ENCODE measurements at regions not wholly inside any gene's neighbourhood (a gene's known extent, or its start where the extent isn't known, plus 50 kb on each side); places are given as distances from the start of the nearest gene placed in this dataset.

DNA sequence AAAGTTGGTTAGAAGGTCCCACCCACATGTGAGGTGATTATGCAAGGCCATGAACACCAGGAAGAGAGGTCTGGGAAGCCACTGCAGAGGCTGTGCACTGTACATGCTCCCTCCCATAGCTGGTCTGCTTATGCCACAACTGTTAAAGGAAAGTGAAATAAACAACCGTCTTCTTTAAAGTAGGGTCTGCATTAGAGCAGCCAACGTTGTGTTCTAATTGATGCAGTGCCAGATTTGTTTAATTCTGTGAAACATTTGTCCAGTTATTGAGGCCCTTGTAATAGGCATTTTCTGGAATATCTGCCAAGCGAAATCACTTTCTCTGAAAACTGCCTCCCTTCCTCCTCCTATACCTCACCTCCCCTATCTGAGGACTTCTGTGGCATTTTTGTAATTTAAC, 224.0 kb upstream of the LNX1 start:
- no peak for DNase-seq (ENCODE audit: low read depth in 2 of 2)

DNA sequence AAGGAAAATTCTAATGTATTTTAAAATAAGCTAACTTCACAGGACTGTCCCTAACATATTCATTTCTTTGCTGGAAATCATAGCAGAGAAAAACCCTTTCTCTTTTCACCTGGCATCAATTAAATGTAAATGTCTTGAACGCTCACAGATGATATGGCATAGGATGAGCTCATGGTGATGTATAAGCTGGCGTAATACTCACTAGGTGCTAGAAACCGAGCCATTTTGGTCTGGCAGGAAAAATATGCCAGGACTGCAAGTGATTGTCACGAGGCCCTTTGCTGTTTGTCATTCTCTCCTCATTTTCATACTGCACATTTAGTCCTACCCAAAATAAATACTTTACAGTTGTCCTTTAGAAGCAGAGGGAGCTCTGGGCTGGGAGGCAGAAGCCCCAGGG, 222.7 kb upstream of the LNX1 start:
- DNase-seq (ENCODE audit: low read depth in 2 of 2) = no peak

DNA sequence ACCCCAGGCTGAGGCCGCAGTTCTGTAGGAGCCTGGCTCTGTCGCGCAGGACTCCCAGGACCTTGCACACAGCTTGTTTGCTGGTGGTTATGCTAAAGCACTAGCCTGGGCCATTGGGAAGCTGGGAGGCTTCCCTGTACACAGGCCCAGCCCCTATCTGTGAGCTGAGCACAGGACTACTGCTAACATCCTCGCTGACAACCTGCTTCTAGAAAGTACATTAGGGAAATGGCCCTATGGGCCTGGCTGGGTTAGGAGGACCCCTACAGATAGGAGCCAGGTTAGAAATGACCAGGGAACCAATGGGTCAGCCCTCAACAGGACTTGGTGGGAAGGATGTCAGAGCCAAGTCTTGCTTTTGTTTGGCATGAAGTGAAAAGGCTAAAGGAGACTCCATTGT, 219.4 kb upstream of the LNX1 start:
- DNase-seq (ENCODE audit: low read depth in 2 of 2) = no peak

DNA sequence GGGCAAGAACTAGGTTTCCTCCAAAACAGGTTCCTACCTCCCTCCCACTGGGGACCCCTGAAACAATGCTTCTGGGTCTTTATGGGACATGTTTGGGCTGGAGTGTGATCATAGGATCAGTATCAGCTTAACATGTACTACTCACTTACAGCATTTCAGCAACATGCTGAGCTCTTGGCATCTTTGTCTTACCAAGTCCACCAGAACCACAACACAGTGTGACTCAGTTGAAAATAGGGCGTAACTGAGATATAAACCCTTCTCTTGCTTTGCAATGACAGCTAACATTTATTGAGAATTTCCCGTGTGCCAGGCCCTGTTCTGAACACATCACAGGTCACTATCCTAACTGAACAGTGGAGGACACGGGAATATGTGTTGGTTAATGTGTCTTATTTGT, 218.5 kb upstream of the LNX1 start:
- DNase-seq (ENCODE audit: low read depth in 2 of 2) = no peak

DNA sequence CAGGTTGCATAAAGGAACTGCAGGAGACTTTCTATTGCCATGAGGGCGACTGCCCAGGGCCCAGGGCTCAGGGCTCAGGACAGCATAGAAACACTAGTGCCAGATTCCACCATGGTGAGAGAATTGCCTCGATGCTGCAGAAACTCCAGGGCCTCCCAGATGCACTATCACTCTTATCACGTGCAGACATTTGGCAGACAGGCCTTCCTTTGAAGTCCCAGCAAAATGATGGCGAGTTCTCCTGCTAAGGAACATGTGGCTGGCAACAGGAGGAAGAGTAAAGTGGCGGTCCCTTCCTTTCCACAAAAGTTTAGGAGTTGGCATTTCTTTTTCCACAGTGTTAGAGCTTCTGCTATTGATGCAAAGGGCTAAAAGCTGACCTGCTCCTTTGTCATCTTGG, 214.0 kb upstream of the LNX1 start:
- no peak for DNase-seq (ENCODE audit: low read depth in 2 of 2)

DNA sequence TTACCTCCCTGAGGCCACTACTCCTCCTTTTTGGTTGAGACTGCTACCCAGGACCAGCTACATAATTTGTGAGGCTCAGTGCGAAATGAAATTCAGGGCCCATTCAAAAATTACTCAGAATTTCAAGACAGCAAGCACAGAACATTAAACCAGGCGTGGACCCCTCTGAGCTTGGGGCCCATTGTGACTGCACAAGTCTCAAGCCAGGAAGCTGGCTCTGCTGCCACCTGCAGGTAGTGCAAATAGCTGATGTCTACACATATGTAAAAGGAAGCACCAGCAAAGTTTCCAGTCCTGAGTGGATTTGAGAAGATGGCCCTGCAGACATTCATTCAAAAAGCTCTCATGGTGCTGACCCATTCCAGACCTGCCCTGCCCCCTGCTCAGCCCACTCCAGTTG, 213.4 kb upstream of the LNX1 start:
- DNase-seq (ENCODE audit: low read depth in 2 of 2) = no peak

DNA sequence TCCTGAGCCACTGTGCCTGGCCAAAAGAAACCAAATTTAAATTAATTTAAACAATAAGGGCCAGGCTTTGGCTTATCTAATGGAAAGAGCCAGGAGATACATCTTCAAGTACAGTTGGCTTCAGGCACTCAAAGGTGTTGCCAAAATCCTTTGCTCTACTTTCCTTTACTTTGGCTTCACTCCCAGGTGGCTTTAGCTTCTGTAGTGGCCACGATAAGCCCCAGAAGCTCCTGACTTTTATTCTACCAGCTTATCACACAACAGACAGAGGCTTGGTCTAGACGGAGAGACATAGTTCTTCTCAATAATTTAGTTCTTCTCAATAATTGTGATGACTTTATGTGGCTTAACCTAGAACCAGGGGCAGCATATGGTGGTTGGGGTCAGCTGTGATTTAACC, 211.2 kb upstream of the LNX1 start:
- DNase-seq (ENCODE audit: low read depth in 2 of 2) = no peak

DNA sequence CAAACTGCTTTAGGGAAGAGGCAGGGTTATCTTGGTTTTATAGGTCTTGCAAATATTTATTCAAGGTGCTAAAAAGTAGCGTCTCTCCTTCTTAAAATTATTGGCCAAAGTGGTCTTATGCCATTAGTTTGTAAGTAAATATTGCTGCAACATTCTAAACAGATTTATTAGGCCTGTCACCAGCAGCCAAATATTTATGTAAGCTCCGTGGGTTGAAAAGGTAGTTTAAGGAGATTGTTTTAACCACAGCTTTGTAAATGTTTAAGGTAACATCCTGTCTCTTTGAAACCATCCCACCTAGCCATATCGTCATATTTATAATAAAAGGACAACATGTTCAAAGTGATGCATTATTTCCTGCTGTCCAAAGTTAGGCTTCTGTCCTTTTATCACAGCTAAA, 210.1 kb upstream of the LNX1 start:
- DNase-seq (ENCODE audit: low read depth in 2 of 2) = no peak

DNA sequence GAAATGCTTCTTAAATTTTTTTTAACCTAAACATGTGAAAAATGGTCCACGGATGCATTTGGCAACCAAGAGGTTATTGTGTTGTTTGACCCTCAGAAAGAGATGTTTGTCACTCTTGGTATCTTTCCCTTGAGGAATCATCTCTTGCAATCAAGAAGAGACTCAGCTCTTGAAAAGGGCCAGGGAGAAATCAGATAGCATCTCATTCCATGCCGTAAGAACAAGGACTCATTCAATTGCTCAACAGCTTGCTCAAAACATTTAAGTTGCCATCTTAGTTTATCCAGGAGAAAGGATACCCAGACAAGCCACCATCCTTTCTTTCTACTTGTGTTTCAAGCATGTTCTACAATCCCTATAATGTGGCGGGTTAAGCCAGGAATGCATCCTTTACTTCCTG, 209.5 kb upstream of the LNX1 start:
- DNase-seq (ENCODE audit: low read depth in 2 of 2) = no peak

DNA sequence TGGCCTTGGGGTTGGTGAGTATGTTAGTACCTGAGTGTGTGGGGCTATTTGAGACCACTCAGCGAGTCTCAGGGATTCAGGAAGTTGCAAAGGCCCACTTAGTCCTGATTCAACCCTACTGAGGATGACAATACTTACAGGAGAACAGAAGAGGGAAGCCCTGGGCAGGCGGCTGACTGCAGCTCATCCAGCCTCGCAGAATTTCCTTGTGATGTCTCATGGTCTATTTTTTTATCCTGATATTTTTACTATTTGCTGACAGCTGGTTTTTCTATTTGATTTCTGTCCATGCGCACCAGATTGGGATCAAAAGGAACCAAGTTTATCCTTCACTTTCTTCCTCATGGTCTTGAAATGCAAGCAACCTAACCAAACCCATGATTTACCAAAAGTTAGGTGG, 201.8 kb upstream of the LNX1 start:
- DNase-seq (ENCODE audit: low read depth in 2 of 2) = no peak

DNA sequence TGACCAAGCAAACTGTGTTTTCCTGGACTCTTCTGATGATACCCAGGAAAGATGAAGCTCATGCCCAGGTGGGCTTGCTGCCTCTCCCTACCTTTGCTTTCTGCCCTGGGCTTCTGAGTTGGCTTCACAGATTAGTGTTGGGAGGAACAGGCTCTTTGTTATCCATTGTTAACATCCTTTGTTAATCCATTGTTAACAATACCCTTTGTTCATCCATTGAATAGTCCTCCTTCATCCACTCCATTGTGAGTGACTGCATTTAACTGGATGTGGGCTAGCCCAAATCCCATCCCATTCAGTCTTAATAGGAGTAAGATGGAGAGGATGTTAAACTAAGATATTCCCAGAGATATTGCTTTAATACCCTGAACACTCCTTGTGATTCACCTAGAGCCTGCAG, 199.0 kb upstream of the LNX1 start:
- no peak for DNase-seq (ENCODE audit: low read depth in 2 of 2)

DNA sequence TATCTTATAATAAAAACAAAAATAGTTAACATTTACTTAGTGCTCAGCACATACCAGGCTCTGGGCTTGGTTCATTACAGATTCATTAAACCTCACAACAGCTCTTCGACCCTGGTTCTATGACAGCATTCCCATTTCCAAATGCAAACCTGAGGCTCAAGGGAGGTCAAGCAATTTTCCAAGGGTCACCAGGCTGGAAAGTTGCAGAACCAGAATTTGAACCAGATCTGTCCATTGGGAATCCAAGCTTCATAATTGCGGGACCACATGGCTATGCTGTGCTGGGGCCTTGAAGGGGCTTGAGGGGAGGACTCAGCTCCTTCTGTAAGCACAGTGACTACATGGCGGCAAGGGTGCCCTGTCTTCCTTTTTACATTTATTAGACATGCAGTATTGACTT, 197.3 kb upstream of the LNX1 start:
- no peak for DNase-seq (ENCODE audit: low read depth in 2 of 2)

DNA sequence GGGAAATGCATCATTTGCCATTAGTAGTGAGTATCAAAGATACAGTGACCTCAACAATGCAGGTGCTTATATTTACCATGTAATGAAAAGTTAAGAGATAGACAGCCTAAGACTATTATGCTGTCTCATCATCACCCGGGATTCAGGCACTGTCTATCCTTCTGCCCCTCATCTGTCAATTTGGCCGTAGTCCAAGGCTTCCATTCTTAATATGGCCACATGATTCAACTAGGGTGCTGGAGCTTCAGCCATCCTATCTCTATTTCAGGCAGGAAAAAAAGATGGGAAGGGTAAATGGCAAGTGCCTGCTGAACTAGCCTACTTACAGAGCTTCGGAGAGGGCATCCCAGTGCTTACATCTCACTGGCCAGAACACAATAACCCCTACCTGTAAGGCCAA, 196.7 kb upstream of the LNX1 start:
- no peak for DNase-seq (ENCODE audit: low read depth in 2 of 2)

DNA sequence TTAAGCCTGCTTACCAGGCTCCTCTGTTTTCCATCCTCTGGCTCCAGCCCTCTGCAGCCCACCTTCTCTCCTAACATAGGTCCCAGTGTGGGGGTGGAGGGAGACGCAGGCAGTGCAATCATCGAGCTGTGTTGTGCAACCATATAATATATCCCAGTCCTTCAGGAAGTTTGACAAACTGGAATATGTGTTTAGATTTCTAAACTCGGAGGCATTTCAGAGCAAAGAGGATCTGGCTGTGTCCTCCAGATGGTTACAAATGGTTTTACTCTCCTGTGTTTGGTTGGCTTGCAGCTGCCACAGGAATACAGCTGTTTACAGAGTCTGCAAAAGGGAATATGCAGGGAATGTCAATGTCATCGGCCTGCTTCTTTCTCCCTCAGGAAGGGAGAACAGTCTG, 195.3 kb upstream of the LNX1 start:
- DNase-seq (ENCODE audit: low read depth in 2 of 2) = no peak

DNA sequence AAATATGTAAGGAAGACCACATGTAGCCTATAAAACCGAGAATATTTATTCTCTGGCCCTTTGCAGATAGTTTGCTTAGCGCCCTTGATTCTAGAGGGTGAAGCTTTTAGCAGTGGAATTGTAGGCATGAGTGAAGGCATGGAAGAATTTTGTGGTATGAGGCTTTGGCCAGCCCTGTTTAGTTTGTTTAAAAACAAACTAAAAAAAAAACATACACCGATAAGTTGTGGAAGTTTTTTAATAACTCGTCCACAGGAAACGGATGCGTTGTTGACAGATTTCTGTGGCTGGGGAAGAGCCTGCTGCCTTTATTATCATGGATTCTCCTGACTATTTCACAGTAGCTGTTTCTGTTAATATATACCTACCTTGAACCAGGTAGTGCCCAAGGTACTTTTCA, 194.7 kb upstream of the LNX1 start:
- DNase-seq (ENCODE audit: low read depth in 2 of 2) = no peak

DNA sequence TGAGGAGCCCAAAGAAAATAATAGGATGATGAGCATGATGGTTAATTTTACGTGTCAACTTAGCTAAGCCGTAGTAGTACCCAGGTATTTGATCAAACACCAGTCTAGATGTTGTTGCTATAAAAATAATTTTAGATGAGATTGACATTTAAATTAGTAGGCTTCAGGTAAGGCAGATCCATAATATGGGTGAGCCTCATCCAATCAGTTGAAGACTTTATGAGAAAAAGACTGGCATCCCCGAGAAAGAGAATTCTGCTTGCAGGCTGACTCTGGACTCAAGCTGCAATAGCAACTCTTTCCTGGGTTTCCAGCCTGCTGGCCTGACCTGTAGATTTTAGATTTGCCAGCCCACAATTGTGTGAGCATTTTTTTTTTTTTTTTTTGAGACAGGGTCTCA, 192.8 kb upstream of the LNX1 start:
- DNase-seq (ENCODE audit: low read depth in 2 of 2) = no peak

DNA sequence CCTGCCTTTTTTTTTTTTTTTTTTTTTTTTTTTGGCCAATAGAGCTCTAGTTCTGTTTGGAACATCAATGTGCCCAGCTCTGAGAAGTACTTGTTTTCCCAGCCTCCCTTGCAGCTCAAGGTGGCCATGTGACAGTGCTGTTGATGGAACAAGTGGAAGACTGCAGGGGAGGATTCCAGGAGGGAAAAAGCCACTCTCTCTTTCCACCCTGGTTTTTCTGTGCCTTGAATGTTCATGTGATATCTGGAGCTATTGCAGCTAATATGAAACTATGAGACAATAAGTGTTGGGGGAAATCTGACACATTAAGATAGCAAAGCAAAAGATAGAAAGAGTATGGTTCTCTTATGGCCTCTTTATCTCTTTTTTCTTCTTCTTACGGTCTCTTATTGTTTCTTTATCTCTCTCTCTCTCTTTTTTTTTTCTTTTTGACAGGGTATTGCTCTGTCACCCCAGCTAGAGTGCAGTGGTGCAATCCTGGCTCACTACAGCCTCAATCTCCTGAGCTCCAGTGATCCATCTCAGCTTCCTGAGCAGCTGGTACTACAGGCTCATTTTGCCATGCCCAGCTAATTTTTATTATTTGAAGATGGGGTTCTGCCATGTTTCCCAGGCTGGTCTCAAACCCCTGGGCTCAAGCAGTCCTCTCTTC, 192.0 kb upstream of the LNX1 start:
- DNase-seq (ENCODE audit: low read depth in 2 of 2) = no peak

DNA sequence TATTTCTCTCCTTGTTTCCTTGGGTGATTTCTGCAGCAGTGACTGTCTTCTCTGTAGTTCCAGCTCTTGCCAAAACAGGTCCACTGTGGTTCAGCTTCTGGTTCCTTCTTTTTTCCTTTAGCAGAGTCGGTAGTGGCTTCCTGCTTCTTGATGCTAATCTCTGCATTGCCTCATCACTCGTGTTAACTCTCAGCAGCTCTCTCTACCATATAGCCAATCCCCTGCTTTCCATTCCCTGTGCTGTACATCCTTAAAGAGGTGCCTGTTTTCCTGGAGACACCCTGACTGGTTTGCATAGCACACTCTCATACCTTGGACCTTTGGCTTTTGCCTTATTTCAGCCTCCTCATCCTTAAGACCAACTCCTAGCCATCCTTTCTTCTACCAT, 191.2 kb upstream of the LNX1 start:
- DNase-seq (ENCODE audit: low read depth in 2 of 2) = no peak

DNA sequence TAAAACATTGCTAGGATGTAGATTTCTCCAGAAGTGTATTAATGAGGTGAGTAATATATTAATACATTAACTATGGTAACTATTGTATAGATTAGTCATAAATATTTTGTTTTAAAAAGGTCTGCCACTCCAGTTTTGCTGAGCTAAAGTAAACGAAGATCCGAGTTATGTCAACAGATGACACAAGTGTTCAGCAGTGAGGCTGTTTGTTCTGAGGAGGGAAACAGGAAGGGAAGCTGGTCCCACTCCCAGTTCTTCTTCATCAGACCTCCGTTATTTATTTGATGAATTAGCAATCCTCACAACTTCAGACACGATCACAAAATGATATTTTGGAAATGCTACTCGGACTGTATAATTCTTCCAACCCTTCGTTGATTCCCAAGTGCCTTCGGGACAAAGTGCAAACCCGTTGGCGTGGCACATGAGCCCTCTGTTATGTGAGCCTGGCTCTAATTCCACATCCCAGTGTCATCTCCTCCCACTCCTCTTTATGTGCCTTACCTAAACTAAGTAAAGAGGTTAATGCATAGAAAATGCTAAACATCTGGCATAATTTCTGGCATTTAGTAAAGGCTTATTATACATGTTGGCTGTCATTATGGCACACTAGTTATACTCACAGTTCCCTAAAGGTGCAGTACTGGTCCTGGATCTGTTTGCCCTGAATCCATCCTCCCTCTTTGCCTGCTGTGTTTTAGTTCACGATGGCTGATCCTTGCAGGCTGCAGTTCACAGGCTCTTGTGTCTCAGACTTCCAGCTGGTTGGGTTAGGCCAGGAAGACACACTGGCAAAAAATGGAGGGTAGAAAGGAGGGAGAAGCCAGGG, 190.6 kb upstream of the LNX1 start:
- DNase-seq (ENCODE audit: low read depth in 2 of 2) = no peak

DNA sequence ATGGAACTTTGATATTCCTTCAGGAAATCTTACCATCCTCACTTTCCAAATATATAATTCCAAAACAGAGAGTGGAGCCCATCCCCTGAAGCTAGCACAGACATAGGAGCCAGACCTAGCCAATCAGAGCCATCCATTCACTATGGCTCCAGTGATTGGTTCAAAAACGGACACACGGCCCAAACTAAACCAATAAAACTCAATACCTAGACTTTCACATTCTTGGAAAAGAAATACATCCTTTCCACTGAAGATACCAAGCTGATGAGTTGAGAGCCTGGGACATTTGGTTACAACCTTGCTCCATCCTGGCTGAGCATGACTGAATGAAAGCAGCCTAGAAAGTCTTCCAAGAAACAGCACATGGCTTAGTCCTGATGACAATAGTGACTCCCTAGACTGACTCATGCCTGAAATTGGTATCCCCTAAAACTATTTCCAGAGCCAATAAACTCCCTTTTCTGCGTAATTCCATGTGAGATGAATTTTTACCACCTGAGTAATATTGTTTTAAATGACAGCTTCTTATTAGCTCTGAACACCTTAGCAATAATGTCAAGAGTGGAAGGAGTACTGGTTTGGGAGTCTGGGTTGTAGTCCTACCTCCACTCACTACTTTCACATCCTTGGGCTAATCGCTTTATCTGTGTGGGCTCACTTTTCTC, 189.6 kb upstream of the LNX1 start:
- DNase-seq (ENCODE audit: low read depth in 2 of 2) = no peak

DNA sequence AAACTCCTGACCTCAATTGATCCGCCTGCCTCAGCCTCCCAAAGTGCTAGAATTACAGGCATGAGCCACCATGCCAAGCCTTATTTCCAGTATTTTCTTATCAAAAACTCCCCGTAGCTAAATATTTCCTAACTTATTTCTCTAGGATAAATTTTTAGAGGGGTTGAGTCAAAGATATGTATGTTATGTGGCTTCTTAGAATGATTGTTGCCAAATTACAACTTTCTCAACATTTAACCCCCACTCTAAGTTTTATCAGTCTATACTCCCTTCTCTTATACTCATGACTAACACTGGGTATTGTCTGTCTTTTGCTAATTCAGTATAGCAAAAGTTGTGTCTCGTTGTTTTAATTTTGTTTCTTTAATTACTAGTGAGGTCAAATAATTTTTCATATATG, 187.7 kb upstream of the LNX1 start:
- DNase-seq (ENCODE audit: low read depth in 2 of 2) = no peak

DNA sequence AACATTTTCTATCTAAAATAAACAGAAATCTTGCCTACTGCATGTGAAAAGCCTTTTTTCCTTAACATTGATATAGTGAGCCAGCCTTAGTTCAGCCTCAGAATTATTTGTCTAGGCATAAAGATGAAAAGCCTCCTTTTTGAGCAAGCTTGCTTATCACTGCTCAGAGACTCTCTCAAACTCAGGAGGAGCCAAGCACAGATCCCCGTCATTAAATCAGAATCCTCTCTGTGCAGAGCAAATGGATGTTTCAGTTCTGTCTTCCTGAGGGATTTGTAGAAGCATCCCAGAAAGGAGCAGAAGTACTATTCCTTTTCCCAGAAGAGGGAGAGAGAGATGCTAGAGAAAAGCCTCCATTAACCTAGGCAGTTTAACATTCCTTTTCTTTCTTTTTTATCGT, 186.9 kb upstream of the LNX1 start:
- no peak for DNase-seq (ENCODE audit: low read depth in 2 of 2)

DNA sequence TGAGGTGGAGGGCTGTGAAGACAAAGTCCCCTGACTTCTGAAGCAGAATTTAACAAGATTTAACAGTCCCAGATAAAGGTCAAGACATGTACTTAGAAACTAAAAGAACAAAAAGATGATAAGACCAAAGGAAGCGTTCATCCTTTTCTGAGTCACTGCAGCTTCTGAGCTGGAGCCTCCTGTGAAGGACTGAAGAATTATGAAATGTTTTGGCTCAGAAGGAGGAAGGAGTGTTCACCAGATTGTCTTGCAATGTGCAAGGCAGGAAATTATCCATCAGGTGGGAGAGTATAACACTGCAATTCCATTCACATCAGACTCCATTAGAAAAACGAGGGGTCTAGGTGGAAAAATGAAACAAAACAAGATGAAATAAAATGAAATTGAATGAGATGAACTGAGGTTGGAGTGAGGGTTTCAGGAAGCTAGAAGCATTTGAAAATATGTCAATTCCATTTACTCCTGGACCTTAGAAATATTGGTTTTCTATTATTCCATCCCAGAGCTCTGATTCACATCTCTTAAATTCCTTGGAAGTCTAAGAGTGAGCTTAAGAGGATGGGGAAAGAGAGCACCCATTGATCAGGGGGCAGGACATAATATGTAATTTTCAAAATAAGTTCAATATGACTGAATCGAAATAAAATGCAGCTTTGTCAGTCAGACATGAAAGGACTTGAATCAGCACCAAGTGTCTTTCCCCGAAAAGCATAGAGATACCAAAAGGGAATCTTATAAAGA, 186.1 kb upstream of the LNX1 start:
- DNase-seq (ENCODE audit: low read depth in 2 of 2) = no peak
